ENCODE measurements at regions not wholly inside any gene's neighbourhood (a gene's known extent, or its start where the extent isn't known, plus 50 kb on each side); places are given as distances from the start of the nearest gene placed in this dataset.

DNA sequence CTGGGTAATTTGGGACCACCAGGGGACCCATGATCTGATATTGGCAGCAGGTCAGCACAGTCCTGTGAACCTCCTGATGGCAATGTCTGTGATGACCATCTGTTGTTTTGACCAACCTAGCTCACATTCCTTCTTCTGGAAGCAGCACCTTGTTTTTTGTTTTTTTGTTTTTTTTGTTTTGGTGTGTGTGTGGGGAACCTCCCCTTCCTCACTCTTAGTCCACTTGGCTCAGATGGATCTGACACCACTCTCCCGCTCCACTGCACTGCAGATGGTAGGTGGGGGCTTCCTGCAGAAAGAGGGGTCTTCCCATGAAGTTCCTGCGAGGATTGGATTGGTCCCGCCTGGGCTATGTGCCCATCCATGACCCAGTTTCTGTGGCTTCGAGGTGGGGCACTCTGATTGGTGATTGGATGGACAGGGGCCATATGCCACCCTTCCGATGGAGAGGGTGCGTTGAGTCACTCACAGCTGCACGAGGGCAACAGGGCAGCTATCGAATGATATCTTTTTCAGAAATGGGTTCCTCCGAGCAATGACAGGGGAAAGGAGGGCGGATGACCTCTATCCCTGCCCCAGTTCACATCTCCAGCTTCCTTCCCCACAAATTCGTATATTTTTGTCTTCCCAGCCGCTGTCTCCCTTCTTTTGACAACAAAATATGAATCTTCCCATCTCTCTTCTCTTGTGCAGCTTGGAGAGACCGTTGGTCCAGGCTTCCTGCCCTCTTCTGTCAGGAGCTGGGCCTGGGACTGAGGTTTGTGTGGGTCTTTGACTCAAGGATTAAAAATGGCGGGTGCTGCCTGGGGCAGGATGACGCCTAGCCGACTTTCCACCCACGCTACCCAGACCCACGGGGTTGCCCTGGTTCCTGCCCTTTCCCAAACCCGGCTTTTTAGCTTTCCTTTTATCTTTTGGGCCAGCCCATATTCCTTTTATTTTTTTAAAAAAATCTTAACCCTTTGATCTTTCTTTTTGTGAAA, 132.1 kb upstream of the KCNG1 start:
- no peak for FAIRE-seq
- DNase-seq (ENCODE audit: insufficient read length, low spot score), result no peak
- no peak for TF ChIP-seq POLR2A (IDR thresholded peaks at IDR 0.05; ENCODE audit: low read depth, low read length)

DNA sequence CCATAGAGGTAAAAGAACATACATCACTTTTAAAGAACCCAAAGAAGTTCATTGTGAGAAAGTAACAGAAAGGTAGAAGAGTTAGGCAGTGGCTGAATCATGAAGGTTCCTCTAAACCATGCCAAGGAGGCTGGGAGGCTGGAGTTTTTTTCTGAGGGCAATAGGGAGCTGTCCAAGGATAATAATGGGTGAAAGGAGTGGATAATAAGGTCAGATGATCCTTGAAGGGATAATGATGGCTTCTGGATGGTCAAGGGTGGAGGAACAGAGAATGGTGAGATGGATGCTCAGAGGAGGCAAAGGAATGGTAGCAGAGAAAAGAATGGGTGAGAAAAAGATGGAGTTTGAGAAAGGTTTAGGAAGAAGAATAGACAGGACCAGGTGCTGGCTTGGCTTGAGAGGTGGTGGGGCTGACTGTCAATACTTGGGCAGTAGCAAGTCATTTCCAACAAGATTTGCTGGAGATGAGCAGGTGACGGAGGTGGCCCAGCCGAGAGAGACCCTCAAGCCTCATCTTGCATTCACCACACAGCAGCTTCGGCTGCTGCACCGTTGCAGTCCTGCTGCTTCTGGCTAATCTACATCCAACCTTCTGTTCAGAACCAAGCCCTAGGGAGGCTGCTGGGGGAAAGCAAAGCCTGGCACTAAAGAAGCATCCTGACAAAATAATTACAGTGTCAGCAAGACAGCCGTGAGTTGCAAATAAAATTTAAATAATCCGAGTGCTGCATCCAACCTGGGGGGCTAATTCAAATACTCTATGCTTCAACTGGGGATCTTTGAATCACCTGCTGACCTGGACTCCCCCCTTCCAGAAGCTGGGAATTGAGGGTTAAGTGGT, 131.2 kb upstream of the KCNG1 start:
- no peak for TF ChIP-seq POLR2A (IDR thresholded peaks at IDR 0.05; ENCODE audit: low read depth, low read length)
- no peak for FAIRE-seq
- DNase-seq (ENCODE audit: insufficient read length, low spot score), result no peak

DNA sequence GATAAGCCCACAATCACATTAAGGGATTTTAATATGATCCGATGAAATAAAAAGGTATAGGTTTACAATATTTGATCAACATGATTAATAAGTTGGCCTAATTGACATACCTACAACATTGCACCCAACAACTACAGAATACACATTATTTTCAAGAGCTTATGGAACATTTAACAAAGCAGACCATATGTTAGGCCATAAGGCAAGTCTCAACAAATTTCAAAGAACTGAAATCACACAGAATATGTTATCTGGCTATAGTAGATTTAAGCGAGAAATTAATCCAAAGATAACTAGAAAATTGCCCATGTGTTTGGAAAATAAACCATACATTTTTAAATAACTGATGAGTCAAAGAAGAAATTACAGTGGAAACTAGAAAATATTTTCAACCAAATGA, 126.0 kb upstream of the KCNG1 start:
- DNase-seq (ENCODE audit: insufficient read length, low spot score) (no peak), FAIRE-seq (no peak)
- TF ChIP-seq POLR2A (IDR thresholded peaks at IDR 0.05; ENCODE audit: low read depth, low read length), result no peak

DNA sequence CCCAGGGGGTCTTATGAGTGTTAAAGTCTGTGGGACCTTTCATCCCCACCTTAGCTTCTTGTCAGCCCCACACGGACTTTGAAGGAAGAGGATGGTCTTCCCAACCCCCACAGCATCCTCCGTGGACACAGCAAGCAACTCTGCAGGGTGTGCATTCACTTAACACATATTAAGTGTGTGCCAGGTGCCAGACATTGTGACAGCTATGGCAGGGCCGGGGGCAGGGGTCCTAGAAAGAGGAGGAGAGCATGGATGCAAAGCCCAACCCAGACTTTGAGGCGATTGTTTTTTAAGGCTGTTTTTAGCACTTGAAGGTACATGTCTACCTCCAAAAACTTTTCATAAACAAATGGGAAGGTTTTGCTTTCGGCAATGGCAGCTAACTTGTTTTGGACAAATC, 121.6 kb upstream of the KCNG1 start:
- DNase-seq (ENCODE audit: insufficient read length, low spot score) (no peak), FAIRE-seq (no peak)
- TF ChIP-seq POLR2A (IDR thresholded peaks at IDR 0.05; ENCODE audit: low read depth, low read length), result no peak

DNA sequence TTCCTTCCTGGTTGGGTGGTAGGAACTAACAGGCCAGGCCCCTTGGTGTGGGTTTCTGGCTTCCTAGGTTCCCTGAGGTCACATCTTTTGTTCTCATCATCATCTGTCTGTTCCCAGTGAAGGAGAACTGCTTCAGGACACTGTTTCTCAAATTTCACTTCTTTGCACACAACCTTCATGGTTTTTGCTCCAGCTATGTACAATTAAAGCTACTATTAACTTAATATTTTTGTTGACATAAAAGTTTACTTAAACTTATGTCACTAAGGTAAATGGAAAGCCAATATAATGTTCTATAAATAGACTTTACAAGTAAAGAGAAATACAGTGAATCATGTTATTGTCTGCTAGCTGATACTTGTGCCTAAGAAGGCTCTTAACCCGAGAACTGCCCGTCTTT, 120.7 kb upstream of the KCNG1 start:
- no peak for FAIRE-seq
- no peak for TF ChIP-seq POLR2A (IDR thresholded peaks at IDR 0.05; ENCODE audit: low read depth, low read length)

DNA sequence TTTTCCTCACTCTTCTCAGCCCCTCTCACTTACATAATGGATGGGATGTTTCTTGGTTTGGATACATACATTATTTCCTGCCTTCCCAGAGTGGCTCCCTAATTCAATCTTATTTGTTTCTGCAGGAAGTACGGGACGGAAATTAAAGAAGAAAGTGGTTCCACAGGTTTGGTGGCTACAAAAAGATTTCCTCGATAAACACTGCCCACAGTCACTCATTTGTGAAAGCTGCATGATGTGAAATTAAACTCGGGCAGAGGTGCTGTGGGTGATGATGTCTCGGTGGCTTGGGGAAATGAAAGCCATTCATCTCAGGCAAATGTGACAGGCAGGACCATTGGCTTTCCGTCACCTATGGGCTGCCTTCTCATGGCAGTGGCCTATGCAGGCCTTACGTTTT, 119.5 kb upstream of the KCNG1 start:
- no peak for TF ChIP-seq POLR2A (IDR thresholded peaks at IDR 0.05; ENCODE audit: low read depth, low read length)
- FAIRE-seq (no peak), DNase-seq (ENCODE audit: insufficient read length, low spot score) (no peak)

More for the DNA sequence above, 120.7 kb upstream of the KCNG1 start:
- DNase-seq (ENCODE audit: insufficient read length, low spot score), result no peak

DNA sequence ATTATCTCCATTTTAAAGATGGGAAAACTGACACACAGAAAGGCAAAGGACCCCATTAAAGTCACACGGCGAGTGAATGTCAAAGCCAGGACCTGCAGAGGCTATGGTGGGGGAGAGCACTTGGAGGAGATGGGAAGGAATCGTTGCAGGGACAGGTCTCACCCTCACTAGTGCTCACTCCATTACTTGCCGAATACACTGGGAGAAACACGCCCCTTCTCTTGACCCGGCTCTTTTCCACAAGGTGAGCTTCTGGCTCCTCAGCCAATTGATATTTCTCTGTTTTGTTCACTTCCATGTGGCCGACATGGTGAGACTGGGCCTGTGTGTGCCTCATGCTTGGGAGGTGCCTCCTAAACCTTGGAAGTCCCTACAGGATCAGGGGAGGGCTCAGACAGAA, 117.8 kb upstream of the KCNG1 start:
- no peak for DNase-seq (ENCODE audit: insufficient read length, low spot score)
- TF ChIP-seq POLR2A (IDR thresholded peaks at IDR 0.05; ENCODE audit: low read depth, low read length), result no peak
- FAIRE-seq, result no peak

DNA sequence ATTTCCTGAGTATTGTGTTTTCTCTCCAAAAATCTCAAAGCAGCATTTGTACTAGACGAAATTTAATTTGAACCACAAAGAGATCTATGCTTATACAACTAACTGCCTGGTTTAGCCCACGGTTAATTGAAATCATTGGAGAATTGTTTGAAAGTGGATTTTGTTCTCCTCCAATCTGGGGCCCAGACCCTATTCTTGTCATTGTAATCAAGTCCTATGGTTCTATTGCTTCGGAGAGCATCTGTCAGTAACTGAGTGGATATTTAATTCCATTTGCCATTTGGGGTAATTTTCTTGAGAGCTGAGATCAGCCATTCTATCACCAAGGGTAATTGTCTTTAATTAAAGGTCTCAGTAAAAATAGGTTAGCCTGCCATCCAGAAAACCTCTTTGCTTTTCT, 117.0 kb upstream of the KCNG1 start:
- DNase-seq (ENCODE audit: insufficient read length, low spot score), result no peak
- FAIRE-seq, result no peak
- no peak for TF ChIP-seq POLR2A (IDR thresholded peaks at IDR 0.05; ENCODE audit: low read depth, low read length)

DNA sequence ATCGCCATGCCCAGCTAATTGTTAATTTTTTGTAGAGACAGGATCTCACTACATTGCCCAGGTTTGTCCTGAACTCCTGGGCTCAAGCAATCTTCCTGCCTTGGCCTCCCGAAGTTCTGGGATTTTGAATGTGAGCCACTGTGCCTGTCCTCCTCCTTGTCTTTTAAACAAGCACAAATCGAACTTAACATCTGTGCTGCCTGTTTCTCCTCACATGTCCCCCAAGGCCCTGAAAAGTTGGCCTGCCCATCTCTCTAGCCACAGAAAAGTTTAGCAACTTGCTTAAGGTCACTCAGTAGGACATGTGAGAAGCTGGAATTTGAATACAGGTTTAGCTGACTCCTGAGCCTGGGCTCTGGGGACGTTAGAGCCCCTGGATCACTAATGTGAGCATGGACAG, 115.7 kb upstream of the KCNG1 start:
- no peak for TF ChIP-seq POLR2A (IDR thresholded peaks at IDR 0.05; ENCODE audit: low read depth, low read length)
- no peak for DNase-seq (ENCODE audit: insufficient read length, low spot score)
- FAIRE-seq, result no peak

DNA sequence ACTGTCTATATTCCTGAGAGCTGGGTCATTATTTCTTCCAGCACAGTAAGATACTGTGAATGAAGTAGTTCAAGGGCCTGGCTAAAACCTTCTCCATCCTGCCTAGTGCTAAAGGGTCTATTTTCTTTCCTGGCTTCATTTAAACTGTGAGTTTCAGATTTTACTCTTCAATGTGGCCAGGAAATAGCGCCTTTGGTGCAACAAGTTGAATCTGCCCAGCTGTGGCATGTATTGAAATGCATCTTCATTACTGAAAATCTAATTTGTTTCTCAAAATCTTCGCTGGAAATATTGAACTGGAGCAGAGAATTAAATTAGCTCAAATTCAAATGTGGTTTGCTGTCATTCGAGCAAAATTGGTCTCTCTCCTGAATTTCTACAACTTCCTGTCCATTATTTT, 114.6 kb upstream of the KCNG1 start:
- no peak for TF ChIP-seq POLR2A (IDR thresholded peaks at IDR 0.05; ENCODE audit: low read depth, low read length)
- DNase-seq (ENCODE audit: insufficient read length, low spot score) (no peak), FAIRE-seq (no peak)

DNA sequence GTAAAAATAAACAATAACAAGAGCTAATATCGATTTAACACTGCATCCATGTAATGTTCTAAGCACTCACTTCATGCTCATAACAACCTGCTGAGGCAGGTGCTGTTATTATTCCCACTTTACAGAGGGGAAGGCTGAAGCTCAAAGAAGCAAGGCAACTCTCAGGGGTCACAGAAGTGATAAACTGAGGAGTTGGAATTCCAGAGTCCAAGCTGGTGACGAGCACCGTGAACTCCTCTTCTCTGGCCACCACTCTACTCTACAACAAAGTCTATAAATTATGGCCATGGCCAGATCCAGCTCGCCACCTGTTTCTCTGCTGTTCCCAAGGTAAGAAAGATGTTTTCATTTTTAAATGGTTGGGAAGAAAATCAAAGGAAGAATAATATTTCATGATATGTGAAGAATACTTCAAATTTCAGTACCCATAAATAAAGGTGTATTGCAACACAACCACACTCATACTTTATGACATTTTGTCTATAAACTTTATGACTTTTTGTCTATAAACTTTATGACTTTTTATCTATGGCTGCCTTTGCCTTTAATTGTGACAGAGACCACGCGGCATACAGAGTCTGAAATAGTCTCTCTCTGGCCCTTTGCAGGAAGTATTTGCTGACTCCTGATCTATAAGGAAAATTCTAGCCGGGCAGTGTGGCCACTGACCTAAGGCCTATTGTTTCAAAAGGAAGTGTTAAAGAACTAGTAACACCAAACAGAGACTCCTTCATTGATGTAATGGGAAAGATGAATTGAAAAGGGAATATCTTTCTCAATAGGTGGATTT, 113.2 kb upstream of the KCNG1 start:
- DNase-seq (ENCODE audit: insufficient read length, low spot score) (no peak), FAIRE-seq (no peak)
- TF ChIP-seq POLR2A (IDR thresholded peaks at IDR 0.05; ENCODE audit: low read depth, low read length), result no peak

DNA sequence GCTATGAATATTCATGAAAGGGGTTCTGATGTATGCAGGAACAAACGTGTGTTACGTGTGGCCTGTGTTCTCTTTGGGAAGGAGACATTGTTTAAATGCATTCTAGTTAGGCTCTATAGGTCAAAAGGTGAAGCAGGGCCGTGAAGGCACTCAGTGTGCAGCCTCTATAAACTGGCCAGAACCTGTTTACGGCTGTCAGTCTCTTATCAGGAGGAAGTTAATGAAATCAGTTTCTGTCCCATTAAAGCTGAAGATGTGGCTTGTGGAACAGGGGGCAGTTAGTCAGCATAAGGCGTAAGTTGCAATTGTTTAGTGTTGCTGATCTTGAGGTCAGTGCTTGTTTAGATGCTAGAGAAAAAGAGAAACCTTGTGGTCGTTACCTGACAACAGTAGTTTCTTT, 111.5 kb upstream of the KCNG1 start:
- FAIRE-seq (no peak), DNase-seq (ENCODE audit: insufficient read length, low spot score) (no peak)
- no peak for TF ChIP-seq POLR2A (IDR thresholded peaks at IDR 0.05; ENCODE audit: low read depth, low read length)

DNA sequence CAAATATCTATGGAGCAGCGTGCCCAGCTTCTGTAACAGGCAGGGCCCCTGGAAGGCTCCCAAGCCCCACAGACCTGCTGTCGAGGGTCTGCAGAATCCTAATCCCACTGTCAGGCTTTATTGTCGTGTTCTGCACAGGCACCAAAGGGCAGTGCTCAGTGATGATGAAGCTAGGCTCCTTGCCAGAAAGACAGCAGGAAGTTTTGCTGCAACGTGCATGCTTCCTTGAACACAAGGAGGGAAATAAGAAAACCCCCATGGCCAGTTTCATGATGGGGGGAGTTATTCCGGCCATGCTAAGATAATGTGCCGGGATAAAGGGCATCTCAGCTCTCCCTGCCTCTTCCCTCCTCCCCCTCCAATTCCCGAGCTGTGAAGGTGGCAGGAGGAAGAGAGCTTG, 109.4 kb upstream of the KCNG1 start:
- DNase-seq (ENCODE audit: insufficient read length, low spot score), result no peak
- TF ChIP-seq POLR2A (IDR thresholded peaks at IDR 0.05; ENCODE audit: low read depth, low read length), result no peak
- no peak for FAIRE-seq

DNA sequence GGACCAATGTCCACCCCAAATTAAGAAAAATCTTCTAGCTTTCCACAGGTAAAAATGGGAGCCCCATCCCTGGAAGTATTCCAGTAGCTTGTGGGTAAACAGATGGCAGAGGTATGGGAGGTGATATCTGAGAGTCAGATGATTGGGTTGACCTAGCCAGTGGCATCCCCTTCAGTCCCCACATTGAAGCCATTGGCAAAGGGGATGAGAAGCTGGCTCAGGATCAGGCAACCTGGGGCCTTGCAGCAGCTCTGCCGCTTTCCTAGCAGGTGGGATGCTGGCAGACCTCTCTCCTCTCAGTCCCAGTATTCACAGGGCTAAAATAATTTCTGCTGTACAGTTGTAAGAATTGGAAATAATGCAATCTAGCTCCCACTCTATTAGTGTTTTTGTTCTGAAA, 108.9 kb upstream of the KCNG1 start:
- no peak for TF ChIP-seq POLR2A (IDR thresholded peaks at IDR 0.05; ENCODE audit: low read depth, low read length)
- FAIRE-seq (no peak), DNase-seq (ENCODE audit: insufficient read length, low spot score) (no peak)
